ENCODE measurements at regions not wholly inside any gene's neighbourhood (a gene's known extent, or its start where the extent isn't known, plus 50 kb on each side); places are given as distances from the start of the nearest gene placed in this dataset.

- TF ChIP-seq, protein P1, sequence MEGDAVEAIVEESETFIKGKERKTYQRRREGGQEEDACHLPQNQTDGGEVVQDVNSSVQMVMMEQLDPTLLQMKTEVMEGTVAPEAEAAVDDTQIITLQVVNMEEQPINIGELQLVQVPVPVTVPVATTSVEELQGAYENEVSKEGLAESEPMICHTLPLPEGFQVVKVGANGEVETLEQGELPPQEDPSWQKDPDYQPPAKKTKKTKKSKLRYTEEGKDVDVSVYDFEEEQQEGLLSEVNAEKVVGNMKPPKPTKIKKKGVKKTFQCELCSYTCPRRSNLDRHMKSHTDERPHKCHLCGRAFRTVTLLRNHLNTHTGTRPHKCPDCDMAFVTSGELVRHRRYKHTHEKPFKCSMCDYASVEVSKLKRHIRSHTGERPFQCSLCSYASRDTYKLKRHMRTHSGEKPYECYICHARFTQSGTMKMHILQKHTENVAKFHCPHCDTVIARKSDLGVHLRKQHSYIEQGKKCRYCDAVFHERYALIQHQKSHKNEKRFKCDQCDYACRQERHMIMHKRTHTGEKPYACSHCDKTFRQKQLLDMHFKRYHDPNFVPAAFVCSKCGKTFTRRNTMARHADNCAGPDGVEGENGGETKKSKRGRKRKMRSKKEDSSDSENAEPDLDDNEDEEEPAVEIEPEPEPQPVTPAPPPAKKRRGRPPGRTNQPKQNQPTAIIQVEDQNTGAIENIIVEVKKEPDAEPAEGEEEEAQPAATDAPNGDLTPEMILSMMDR (IDR thresholded peaks at IDR 0.05), result no peak
- TF ChIP-seq POLR2A (IDR thresholded peaks at IDR 0.05), result no peak
- no peak for TF ChIP-seq EP300 (IDR thresholded peaks at IDR 0.05)
These were observed 755.1 kb upstream of the IGFBP7 start for GRCh38 chr4:57865264-57865663.
